ENCODE measurements at regions not wholly inside any gene's neighbourhood (a gene's known extent, or its start where the extent isn't known, plus 50 kb on each side); places are given as distances from the start of the nearest gene placed in this dataset.

- H3K27me3 ChIP-seq (ENCODE audit: control insufficient read depth in 2 of 2, insufficient read depth in 2 of 2, low read length in 2 of 2) = no peaks in the 10 kb centered on the region
- H3K9me3 ChIP-seq (ENCODE audit: control insufficient read depth in 2 of 2, low read length in 2 of 2) = no peaks in the 10 kb centered on the region
- H3K27ac ChIP-seq (ENCODE audit: low read depth in 2 of 2, low read length in 2 of 2) = no peak overlapping the region
- no peak overlapping the region for H3K4me3 ChIP-seq (ENCODE audit: low read length in 2 of 2)
- no peak overlapping the region for H3K9ac ChIP-seq (ENCODE audit: low read depth in 1 of 2, low read length in 2 of 2)
- H3K4me1 ChIP-seq (ENCODE audit: control insufficient read depth in 2 of 2, insufficient read depth in 2 of 2, low read length in 2 of 2) = peaks cover 4 to 7% of the 10 kb centered on the region in 2 donors
- H3K36me3 ChIP-seq (ENCODE audit: control insufficient read depth in 2 of 2, insufficient read depth in 2 of 2, low read length in 2 of 2) = no peaks in the 10 kb centered on the region
Observed at GRCh38 chr3:155029941-155030340, 50.2 kb upstream of the MME start.

- Histone ChIP-seq H3K27ac (ENCODE audit: low read depth in 2 of 2, low read length in 2 of 2) (peak overlapping the region; percentile 14 to 48), H3K36me3 (ENCODE audit: control insufficient read depth in 2 of 2, insufficient read depth in 2 of 2, low read length in 2 of 2) (no peaks in the 10 kb centered on the region), H3K9ac (ENCODE audit: low read depth in 1 of 2, low read length in 2 of 2) (no peak overlapping the region), H3K4me1 (ENCODE audit: control insufficient read depth in 2 of 2, insufficient read depth in 2 of 2, low read length in 2 of 2) (peaks cover 4 to 7% of the 10 kb centered on the region in 2 donors), H3K27me3 (ENCODE audit: control insufficient read depth in 2 of 2, insufficient read depth in 2 of 2, low read length in 2 of 2) (no peaks in the 10 kb centered on the region), H3K4me3 (ENCODE audit: low read length in 2 of 2) (no peak overlapping the region), H3K9me3 (ENCODE audit: control insufficient read depth in 2 of 2, low read length in 2 of 2) (no peaks in the 10 kb centered on the region)
Observed at GRCh38 chr3:155026999-155027591, 53.0 kb upstream of the MME start.

GRCh38 chr3:155024006-155024638, 56.0 kb upstream of the MME start:
- Histone ChIP-seq H3K36me3 (ENCODE audit: control insufficient read depth in 2 of 2, insufficient read depth in 2 of 2, low read length in 2 of 2) (no peaks in the 10 kb centered on the region), H3K4me3 (ENCODE audit: low read length in 2 of 2) (no peak overlapping the region), H3K27ac (ENCODE audit: low read depth in 2 of 2, low read length in 2 of 2) (no peak overlapping the region), H3K4me1 (ENCODE audit: control insufficient read depth in 2 of 2, insufficient read depth in 2 of 2, low read length in 2 of 2) (peaks cover 4 to 7% of the 10 kb centered on the region in 2 donors), H3K27me3 (ENCODE audit: control insufficient read depth in 2 of 2, insufficient read depth in 2 of 2, low read length in 2 of 2) (no peaks in the 10 kb centered on the region), H3K9me3 (ENCODE audit: control insufficient read depth in 2 of 2, low read length in 2 of 2) (no peaks in the 10 kb centered on the region), H3K9ac (ENCODE audit: low read depth in 1 of 2, low read length in 2 of 2) (no peak overlapping the region)

- Histone ChIP-seq H3K9ac (ENCODE audit: low read depth in 1 of 2, low read length in 2 of 2) (no peak overlapping the region), H3K27me3 (ENCODE audit: control insufficient read depth in 2 of 2, insufficient read depth in 2 of 2, low read length in 2 of 2) (no peaks in the 10 kb centered on the region), H3K4me1 (ENCODE audit: control insufficient read depth in 2 of 2, insufficient read depth in 2 of 2, low read length in 2 of 2) (peaks cover 4 to 7% of the 10 kb centered on the region in 2 donors), H3K27ac (ENCODE audit: low read depth in 2 of 2, low read length in 2 of 2) (no peak overlapping the region), H3K36me3 (ENCODE audit: control insufficient read depth in 2 of 2, insufficient read depth in 2 of 2, low read length in 2 of 2) (no peaks in the 10 kb centered on the region), H3K9me3 (ENCODE audit: control insufficient read depth in 2 of 2, low read length in 2 of 2) (no peaks in the 10 kb centered on the region), H3K4me3 (ENCODE audit: low read length in 2 of 2) (no peak overlapping the region)
Observed at GRCh38 chr3:155022896-155023295, 57.2 kb upstream of the MME start.

GRCh38 chr3:155019575-155019974, 60.5 kb upstream of the MME start:
- H3K9me3 ChIP-seq (ENCODE audit: control insufficient read depth in 2 of 2, low read length in 2 of 2) = no peaks in the 10 kb centered on the region
- no peak overlapping the region for H3K9ac ChIP-seq (ENCODE audit: low read depth in 1 of 2, low read length in 2 of 2)
- no peaks in the 10 kb centered on the region for H3K4me1 ChIP-seq (ENCODE audit: control insufficient read depth in 2 of 2, insufficient read depth in 2 of 2, low read length in 2 of 2)
- H3K4me3 ChIP-seq (ENCODE audit: low read length in 2 of 2) = no peak overlapping the region
- peak overlapping the region in 1 of 2 donors; percentile 52 for H3K27ac ChIP-seq (ENCODE audit: low read depth in 2 of 2, low read length in 2 of 2)
- no peaks in the 10 kb centered on the region for H3K36me3 ChIP-seq (ENCODE audit: control insufficient read depth in 2 of 2, insufficient read depth in 2 of 2, low read length in 2 of 2)
- no peaks in the 10 kb centered on the region for H3K27me3 ChIP-seq (ENCODE audit: control insufficient read depth in 2 of 2, insufficient read depth in 2 of 2, low read length in 2 of 2)

GRCh38 chr3:155018621-155019330, 61.3 kb upstream of the MME start:
- Histone ChIP-seq H3K27ac (ENCODE audit: low read depth in 2 of 2, low read length in 2 of 2) (no peak overlapping the region), H3K4me3 (ENCODE audit: low read length in 2 of 2) (no peak overlapping the region), H3K9me3 (ENCODE audit: control insufficient read depth in 2 of 2, low read length in 2 of 2) (no peaks in the 10 kb centered on the region), H3K4me1 (ENCODE audit: control insufficient read depth in 2 of 2, insufficient read depth in 2 of 2, low read length in 2 of 2) (no peaks in the 10 kb centered on the region), H3K9ac (ENCODE audit: low read depth in 1 of 2, low read length in 2 of 2) (no peak overlapping the region), H3K36me3 (ENCODE audit: control insufficient read depth in 2 of 2, insufficient read depth in 2 of 2, low read length in 2 of 2) (no peaks in the 10 kb centered on the region), H3K27me3 (ENCODE audit: control insufficient read depth in 2 of 2, insufficient read depth in 2 of 2, low read length in 2 of 2) (no peaks in the 10 kb centered on the region)

- H3K9ac ChIP-seq (ENCODE audit: low read depth in 1 of 2, low read length in 2 of 2) = no peak overlapping the region
- H3K27me3 ChIP-seq (ENCODE audit: control insufficient read depth in 2 of 2, insufficient read depth in 2 of 2, low read length in 2 of 2) = no peaks in the 10 kb centered on the region
- H3K9me3 ChIP-seq (ENCODE audit: control insufficient read depth in 2 of 2, low read length in 2 of 2) = no peaks in the 10 kb centered on the region
- H3K4me1 ChIP-seq (ENCODE audit: control insufficient read depth in 2 of 2, insufficient read depth in 2 of 2, low read length in 2 of 2) = no peaks in the 10 kb centered on the region
- H3K27ac ChIP-seq (ENCODE audit: low read depth in 2 of 2, low read length in 2 of 2) = no peak overlapping the region
- no peaks in the 10 kb centered on the region for H3K36me3 ChIP-seq (ENCODE audit: control insufficient read depth in 2 of 2, insufficient read depth in 2 of 2, low read length in 2 of 2)
- H3K4me3 ChIP-seq (ENCODE audit: low read length in 2 of 2) = no peak overlapping the region
Observed at GRCh38 chr3:155015776-155016436, 64.2 kb upstream of the MME start.

- Histone ChIP-seq H3K4me3 (ENCODE audit: low read length in 2 of 2) (no peak overlapping the region), H3K9ac (ENCODE audit: low read depth in 1 of 2, low read length in 2 of 2) (no peak overlapping the region), H3K36me3 (ENCODE audit: control insufficient read depth in 2 of 2, insufficient read depth in 2 of 2, low read length in 2 of 2) (no peaks in the 10 kb centered on the region), H3K9me3 (ENCODE audit: control insufficient read depth in 2 of 2, low read length in 2 of 2) (no peaks in the 10 kb centered on the region), H3K4me1 (ENCODE audit: control insufficient read depth in 2 of 2, insufficient read depth in 2 of 2, low read length in 2 of 2) (no peaks in the 10 kb centered on the region), H3K27ac (ENCODE audit: low read depth in 2 of 2, low read length in 2 of 2) (no peak overlapping the region), H3K27me3 (ENCODE audit: control insufficient read depth in 2 of 2, insufficient read depth in 2 of 2, low read length in 2 of 2) (no peaks in the 10 kb centered on the region)
Observed at GRCh38 chr3:155014953-155015352, 65.2 kb upstream of the MME start.

GRCh38 chr3:155013427-155013826, 66.7 kb upstream of the MME start:
- H3K27me3 ChIP-seq (ENCODE audit: control insufficient read depth in 2 of 2, insufficient read depth in 2 of 2, low read length in 2 of 2) = no peaks in the 10 kb centered on the region
- no peaks in the 10 kb centered on the region for H3K4me1 ChIP-seq (ENCODE audit: control insufficient read depth in 2 of 2, insufficient read depth in 2 of 2, low read length in 2 of 2)
- no peaks in the 10 kb centered on the region for H3K36me3 ChIP-seq (ENCODE audit: control insufficient read depth in 2 of 2, insufficient read depth in 2 of 2, low read length in 2 of 2)
- no peak overlapping the region for H3K4me3 ChIP-seq (ENCODE audit: low read length in 2 of 2)
- H3K9ac ChIP-seq (ENCODE audit: low read depth in 1 of 2, low read length in 2 of 2) = no peak overlapping the region
- H3K27ac ChIP-seq (ENCODE audit: low read depth in 2 of 2, low read length in 2 of 2) = no peak overlapping the region
- H3K9me3 ChIP-seq (ENCODE audit: control insufficient read depth in 2 of 2, low read length in 2 of 2) = no peaks in the 10 kb centered on the region

- Histone ChIP-seq H3K9me3 (ENCODE audit: control insufficient read depth in 2 of 2, low read length in 2 of 2) (no peaks in the 10 kb centered on the region), H3K27me3 (ENCODE audit: control insufficient read depth in 2 of 2, insufficient read depth in 2 of 2, low read length in 2 of 2) (no peaks in the 10 kb centered on the region), H3K9ac (ENCODE audit: low read depth in 1 of 2, low read length in 2 of 2) (no peak overlapping the region), H3K27ac (ENCODE audit: low read depth in 2 of 2, low read length in 2 of 2) (no peak overlapping the region), H3K4me1 (ENCODE audit: control insufficient read depth in 2 of 2, insufficient read depth in 2 of 2, low read length in 2 of 2) (no peaks in the 10 kb centered on the region), H3K4me3 (ENCODE audit: low read length in 2 of 2) (no peak overlapping the region), H3K36me3 (ENCODE audit: control insufficient read depth in 2 of 2, insufficient read depth in 2 of 2, low read length in 2 of 2) (no peaks in the 10 kb centered on the region)
Observed at GRCh38 chr3:155012584-155012983, 67.5 kb upstream of the MME start.
